T-helper 22 cell (primary cell): ENCODE measurements at regions not wholly inside any gene's neighbourhood (a gene's known extent, or its start where the extent isn't known, plus 50 kb on each side); places are given as distances from the start of the nearest gene placed in this dataset.

Experiments used
- DNase-seq: peaks from one replicate; pipeline ENCODE4 v3.0.0-alpha.2; 2020; ENCODE audit warnings: low read depth

GRCh38 chr5:109945097-109945678 lies 255.5 kb downstream of the MAN2A1 start:
- DNase-seq = no peak

GRCh38 chr5:109945723-109946480 lies 256.2 kb downstream of the MAN2A1 start:
- no peak for DNase-seq

DNA sequence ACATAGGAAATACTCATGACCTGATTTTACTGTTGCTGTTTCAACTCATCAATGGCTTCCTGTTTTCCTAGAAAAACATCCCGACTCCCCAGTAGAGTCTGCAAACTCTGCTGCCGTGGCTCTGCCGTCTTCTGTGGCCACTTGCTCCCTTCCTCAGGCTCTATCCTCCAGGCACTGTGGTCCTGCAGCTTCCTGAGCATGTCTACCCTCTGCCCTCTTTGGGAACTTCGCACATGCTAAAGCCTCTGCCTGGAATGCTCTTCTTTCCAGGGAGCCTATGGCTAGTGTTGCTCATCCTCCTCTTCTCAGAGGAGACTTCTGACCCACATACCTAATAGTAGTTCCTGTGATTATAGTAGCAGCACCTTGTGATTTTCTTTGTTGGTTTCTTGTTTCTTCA lies 256.9 kb downstream of the MAN2A1 start:
- DNase-seq = no peak

DNA sequence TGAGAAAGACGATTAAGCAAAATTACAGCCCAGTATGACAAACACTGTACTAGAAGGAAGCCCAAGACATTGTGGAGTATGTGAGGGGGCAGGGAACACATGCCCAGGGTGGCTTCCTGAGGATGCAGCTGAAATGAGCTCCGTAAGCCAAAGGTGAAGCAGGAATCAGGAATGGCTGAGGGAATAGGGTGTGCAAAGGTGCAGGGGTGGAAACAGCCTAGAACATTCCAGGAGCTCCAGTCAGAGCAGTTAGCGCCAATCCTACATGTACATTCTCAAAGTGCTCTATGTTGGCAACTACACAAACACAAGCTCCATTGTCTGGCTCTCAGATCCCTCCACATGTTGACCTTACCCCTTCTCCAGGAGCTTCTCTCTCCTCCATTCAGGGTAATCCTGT lies 257.9 kb downstream of the MAN2A1 start:
- DNase-seq = no peak

- DNase-seq = no peak
Observed at GRCh38 chr5:109950634-109951033, 260.9 kb downstream of the MAN2A1 start.

- DNase-seq = no peak
Observed at GRCh38 chr5:109951348-109951747, 261.6 kb downstream of the MAN2A1 start.

DNA sequence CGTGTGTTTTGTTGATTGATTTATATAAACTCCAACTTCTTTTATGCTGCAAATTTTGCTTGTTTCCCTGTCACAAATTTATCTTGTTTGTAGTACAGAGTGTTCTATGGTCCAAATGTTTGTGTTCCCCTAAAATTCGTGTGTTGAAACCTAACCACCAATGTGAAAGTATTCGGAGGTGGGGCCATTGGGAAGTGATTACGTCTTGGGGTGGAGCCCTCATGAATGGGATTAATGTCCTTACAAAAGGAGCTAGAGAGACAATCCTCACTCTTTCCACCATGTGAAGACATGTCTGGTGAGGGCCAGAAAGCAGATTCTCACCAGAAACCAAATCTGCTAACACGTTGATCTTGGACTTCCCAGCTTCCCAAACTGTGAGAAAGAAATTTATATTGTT lies 262.0 kb downstream of the MAN2A1 start:
- no peak for DNase-seq

GRCh38 chr5:109953761-109954160 lies 264.0 kb downstream of the MAN2A1 start:
- DNase-seq = no peak

GRCh38 chr5:109956884-109957283 lies 267.2 kb downstream of the MAN2A1 start:
- DNase-seq = no peak

- DNase-seq = no peak
Observed at GRCh38 chr5:109958082-109958481, 268.4 kb downstream of the MAN2A1 start.

DNA sequence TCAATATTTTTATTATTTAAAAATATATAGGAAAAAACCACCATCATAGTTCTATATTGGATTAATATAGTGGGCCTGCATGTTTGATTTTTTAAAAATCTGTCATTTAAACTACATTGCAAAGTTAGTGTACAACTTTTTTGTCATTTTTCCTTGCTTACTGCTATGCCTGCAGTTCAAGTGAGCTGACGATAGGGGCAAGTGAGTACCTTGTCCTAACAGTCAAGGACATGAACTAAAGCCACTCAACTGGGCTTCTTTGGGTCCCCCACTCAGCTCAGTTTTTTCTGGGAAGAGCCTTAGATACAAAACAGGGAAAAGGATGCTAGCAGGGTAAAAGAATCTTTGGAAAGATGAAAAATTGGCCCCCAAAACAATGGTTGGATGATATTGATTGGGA lies 269.9 kb downstream of the MAN2A1 start:
- no peak for DNase-seq

DNA sequence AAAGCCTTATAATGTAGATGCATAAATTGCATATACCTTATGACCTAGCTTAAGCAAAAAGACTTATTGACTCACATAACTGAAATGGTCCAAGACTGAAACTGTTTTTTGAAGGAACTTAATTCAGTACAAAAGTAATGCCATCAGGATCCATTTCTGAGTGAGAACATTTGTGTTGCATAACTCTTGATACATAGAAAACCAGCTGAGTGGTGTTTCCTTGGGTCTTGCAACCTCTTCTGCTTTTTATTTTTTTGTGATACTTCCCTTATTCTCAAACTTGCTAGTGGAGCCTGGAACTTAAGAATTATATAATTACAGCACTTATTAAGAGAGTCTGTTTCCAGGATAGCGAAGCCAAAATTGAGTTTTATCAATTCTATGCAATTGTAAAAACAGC lies 272.0 kb downstream of the MAN2A1 start:
- DNase-seq = no peak

DNA sequence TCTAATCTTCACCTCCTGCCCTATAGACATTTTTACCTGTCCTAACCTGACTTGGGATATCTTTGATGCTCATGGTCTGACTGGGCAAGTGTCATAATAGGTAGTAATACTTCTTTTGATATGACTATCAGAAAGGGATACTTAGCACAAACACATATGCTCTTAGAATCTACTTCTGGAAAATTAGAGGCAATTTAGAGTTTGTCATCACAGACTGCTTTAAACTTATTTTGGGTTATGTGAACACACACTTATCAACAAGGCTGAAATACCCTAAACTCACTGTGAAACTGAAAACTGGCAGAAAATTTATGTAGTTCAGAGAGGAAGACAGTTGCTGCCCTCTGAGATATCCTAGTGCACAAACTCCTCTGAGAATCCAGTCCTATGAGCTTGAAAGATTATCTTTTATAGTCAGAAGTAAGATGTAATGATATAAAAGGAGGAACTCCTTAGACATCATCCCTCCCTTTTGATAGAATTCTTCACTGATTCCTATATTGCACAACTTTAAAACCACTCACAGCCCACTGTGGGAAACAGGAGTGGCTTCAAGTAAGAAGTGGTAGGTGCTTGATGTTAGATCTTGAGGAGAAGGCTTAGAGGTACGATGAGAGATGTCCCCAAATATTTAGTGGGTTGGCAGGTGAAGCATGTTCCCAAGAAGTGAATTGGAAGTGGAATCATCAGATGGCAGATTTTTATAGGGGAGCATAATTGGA lies 273.3 kb downstream of the MAN2A1 start:
- no peak for DNase-seq

GRCh38 chr5:109964136-109964535 lies 274.4 kb downstream of the MAN2A1 start:
- no peak for DNase-seq

GRCh38 chr5:109965634-109966033 lies 275.9 kb downstream of the MAN2A1 start:
- DNase-seq = no peak

DNA sequence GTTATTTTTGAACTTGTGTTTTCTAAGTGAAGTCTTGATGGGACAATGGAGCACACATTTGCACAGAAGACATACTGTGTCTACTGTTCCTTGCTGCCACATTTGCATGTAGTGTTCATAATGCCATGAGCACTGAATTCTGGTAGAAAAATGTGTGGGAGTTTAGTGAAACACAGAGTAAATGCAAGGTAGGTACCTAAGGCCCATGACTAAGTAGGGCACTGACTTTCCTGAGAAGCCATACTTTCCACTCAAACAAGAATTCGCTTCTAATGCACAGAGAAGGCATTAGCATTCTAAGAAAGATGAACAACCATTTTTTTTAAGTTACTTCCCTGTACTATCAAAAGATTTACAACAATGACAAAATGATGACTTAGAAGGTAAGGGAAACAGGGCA lies 282.2 kb downstream of the MAN2A1 start:
- DNase-seq = no peak

DNA sequence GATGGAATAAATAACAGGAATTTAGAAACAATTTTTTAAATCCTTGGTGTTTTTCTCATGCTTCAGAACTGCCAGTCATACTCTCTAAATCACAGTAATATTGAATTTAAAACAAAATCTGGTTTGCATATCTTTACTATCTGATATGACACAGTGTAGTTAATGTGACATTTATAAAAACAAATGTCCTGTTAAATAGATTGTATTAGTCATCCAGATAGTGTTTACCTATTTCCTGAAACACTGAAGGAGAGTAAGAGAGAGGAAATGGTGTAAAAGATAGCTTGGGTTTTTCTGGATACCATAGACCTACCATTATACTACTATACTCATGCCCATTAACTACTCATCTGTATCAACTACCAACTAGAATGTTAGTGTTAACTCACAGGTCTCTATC lies 292.3 kb downstream of the MAN2A1 start:
- no peak for DNase-seq

- no peak for DNase-seq
Observed at GRCh38 chr5:109982966-109983534, 293.3 kb downstream of the MAN2A1 start.

- no peak for DNase-seq
Observed at GRCh38 chr5:109986726-109987125, 297.0 kb downstream of the MAN2A1 start.

- no peak for DNase-seq
Observed at GRCh38 chr5:109987355-109987754, 297.6 kb downstream of the MAN2A1 start.

GRCh38 chr5:109987970-109988369 lies 298.2 kb downstream of the MAN2A1 start:
- DNase-seq = no peak

DNA sequence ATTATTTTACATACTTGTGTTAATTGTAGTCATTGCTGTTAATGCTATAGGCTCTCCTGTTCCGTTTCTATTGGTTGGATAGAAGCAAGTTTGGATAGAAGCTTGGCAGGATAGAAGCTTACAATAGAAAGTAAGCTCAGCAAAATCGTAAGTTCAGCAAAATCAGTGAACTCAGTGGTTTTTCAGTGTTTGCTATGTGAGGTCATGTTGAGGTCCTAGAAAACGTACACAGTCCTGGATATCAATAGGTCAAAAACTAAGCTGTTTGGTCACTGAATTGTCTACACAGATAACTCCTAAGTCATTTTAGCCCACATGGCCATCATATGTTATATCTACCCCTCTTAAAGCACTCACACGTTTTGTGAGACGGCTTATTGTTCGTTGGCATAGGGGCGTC lies 299.4 kb downstream of the MAN2A1 start:
- no peak for DNase-seq
